ENCODE measurements at regions not wholly inside any gene's neighbourhood (a gene's known extent, or its start where the extent isn't known, plus 50 kb on each side); places are given as distances from the start of the nearest gene placed in this dataset.

- no peak for DNase-seq
- in situ Hi-C loops (cut with MboI; ENCODE audit: low pct_unique_long_range_greater_than_20kb, low sequenced_read_pairs): no loop called here
These were observed 126.9 kb downstream of the ID4 start for GRCh38 chr6:19964115-19964514.

- in situ Hi-C loops (cut with MboI; ENCODE audit: low pct_unique_long_range_greater_than_20kb, low sequenced_read_pairs): no loop called here
- DNase-seq: no peak
These were observed 131.0 kb downstream of the ID4 start for GRCh38 chr6:19968201-19968600.

- in situ Hi-C loops (cut with MboI; ENCODE audit: low pct_unique_long_range_greater_than_20kb, low sequenced_read_pairs): no loop called here
- DNase-seq: no peak
These were observed 135.1 kb downstream of the ID4 start for GRCh38 chr6:19972221-19972620.

- no peak for DNase-seq
- in situ Hi-C loops (cut with MboI; ENCODE audit: low pct_unique_long_range_greater_than_20kb, low sequenced_read_pairs): no loop called here
These were observed 139.4 kb downstream of the ID4 start for GRCh38 chr6:19976411-19977129.

- in situ Hi-C loops (cut with MboI; ENCODE audit: low pct_unique_long_range_greater_than_20kb, low sequenced_read_pairs): no loop called here
- no peak for DNase-seq
These were observed 141.9 kb downstream of the ID4 start for GRCh38 chr6:19979059-19979458.

GRCh38 chr6:19979986-19980385 lies 142.8 kb downstream of the ID4 start:
- in situ Hi-C loops (cut with MboI; ENCODE audit: low pct_unique_long_range_greater_than_20kb, low sequenced_read_pairs): no loop called here
- DNase-seq: no peak

GRCh38 chr6:19983374-19983773 lies 146.2 kb downstream of the ID4 start:
- no peak for DNase-seq
- in situ Hi-C loops (cut with MboI; ENCODE audit: low pct_unique_long_range_greater_than_20kb, low sequenced_read_pairs): no loop called here

- in situ Hi-C loops (cut with MboI; ENCODE audit: low pct_unique_long_range_greater_than_20kb, low sequenced_read_pairs): no loop called here
- DNase-seq: no peak
These were observed 149.7 kb downstream of the ID4 start for GRCh38 chr6:19986691-19987438.

- in situ Hi-C loops (cut with MboI; ENCODE audit: low pct_unique_long_range_greater_than_20kb, low sequenced_read_pairs): no loop called here
- peak; percentile 23 for DNase-seq
These were observed 151.4 kb downstream of the ID4 start for GRCh38 chr6:19988555-19988954.

GRCh38 chr6:19991176-19991575 lies 154.0 kb downstream of the ID4 start:
- DNase-seq: no peak
- in situ Hi-C loops (cut with MboI; ENCODE audit: low pct_unique_long_range_greater_than_20kb, low sequenced_read_pairs): no loop called here

- in situ Hi-C loops (cut with MboI; ENCODE audit: low pct_unique_long_range_greater_than_20kb, low sequenced_read_pairs): no loop called here
- no peak for DNase-seq
These were observed 157.7 kb downstream of the ID4 start for GRCh38 chr6:19994909-19995308.

- in situ Hi-C loops (cut with MboI; ENCODE audit: low pct_unique_long_range_greater_than_20kb, low sequenced_read_pairs): no loop called here
- DNase-seq: no peak
These were observed 158.5 kb downstream of the ID4 start for GRCh38 chr6:19995575-19996257.

GRCh38 chr6:19997104-19997503 lies 159.9 kb downstream of the ID4 start:
- in situ Hi-C loops (cut with MboI; ENCODE audit: low pct_unique_long_range_greater_than_20kb, low sequenced_read_pairs): no loop called here
- no peak for DNase-seq

- DNase-seq: no peak
- in situ Hi-C loops (cut with MboI; ENCODE audit: low pct_unique_long_range_greater_than_20kb, low sequenced_read_pairs): no loop called here
These were observed 161.4 kb downstream of the ID4 start for GRCh38 chr6:19998541-19998940.

GRCh38 chr6:19999319-20000191 lies 162.4 kb downstream of the ID4 start:
- peak; percentile 66 for DNase-seq
- in situ Hi-C loops (cut with MboI; ENCODE audit: low pct_unique_long_range_greater_than_20kb, low sequenced_read_pairs): no loop called here

GRCh38 chr6:20001286-20001685 lies 164.1 kb downstream of the ID4 start:
- in situ Hi-C loops (cut with MboI; ENCODE audit: low pct_unique_long_range_greater_than_20kb, low sequenced_read_pairs): no loop called here
- DNase-seq: no peak

GRCh38 chr6:20006037-20006436 lies 168.9 kb downstream of the ID4 start:
- in situ Hi-C loops (cut with MboI; ENCODE audit: low pct_unique_long_range_greater_than_20kb, low sequenced_read_pairs): no loop called here

GRCh38 chr6:20008131-20008530 lies 171.0 kb downstream of the ID4 start:
- in situ Hi-C loops (cut with MboI; ENCODE audit: low pct_unique_long_range_greater_than_20kb, low sequenced_read_pairs): no loop called here

More at GRCh38 chr6:20006037-20006436, 168.9 kb downstream of the ID4 start:
- no peak for DNase-seq

More at GRCh38 chr6:20008131-20008530, 171.0 kb downstream of the ID4 start:
- DNase-seq: no peak

Measured in KBM-7 (cell line).